Spleen (tissue), 11 donors: ENCODE measurements at regions not wholly inside any gene's neighbourhood (a gene's known extent, or its start where the extent isn't known, plus 50 kb on each side); places are given as distances from the start of the nearest gene placed in this dataset.

ENCODE experiments used
- DNase-seq: peaks from one replicate; pipeline ENCODE4 v3.0.0-alpha.2; 2020
- H3K27ac ChIP-seq, 8 donors: fragments of 200-600 bp; sonication (generic) in 7 of 8; 1 replicate in 4 of 8; 2 replicates in 4 of 8; pipeline versions ENCODE4 v1.5.0 to v1.8.0; 2016 to 2021; ENCODE audit warnings: inconsistent platforms in 4 of 8, mild to moderate bottlenecking in 4 of 8, moderate library complexity in 1 of 8
- H3K27me3 ChIP-seq, 7 donors: fragments of 200-600 bp; sonication (generic) in 6 of 7; replicated peaks in 1 of 7; 1 replicate in 4 of 7; 2 replicates in 3 of 7; pipeline versions ENCODE4 v1.5.0 to v1.8.0; 2016 to 2021; ENCODE audit warnings: inconsistent platforms in 3 of 7, mild to moderate bottlenecking in 1 of 7
- H3K36me3 ChIP-seq, 6 donors: fragments of 200-600 bp; sonication (generic) in 5 of 6; 1 replicate in 4 of 6; 2 replicates in 2 of 6; pipeline versions ENCODE4 v1.5.0 to v1.8.0; 2016 to 2021; ENCODE audit warnings: inconsistent platforms in 2 of 6
- H3K4me1 ChIP-seq, 6 donors: fragments of 200-600 bp; sonication (generic) in 5 of 6; 1 replicate in 3 of 6; 2 replicates in 3 of 6; pipeline versions ENCODE4 v1.5.0 to v1.8.0; 2016 to 2021; ENCODE audit warnings: inconsistent platforms in 3 of 6
- H3K4me3 ChIP-seq, 8 donors: fragments of 200-600 bp; sonication (generic) in 7 of 8; 1 replicate in 4 of 8; 2 replicates in 4 of 8; pipeline versions ENCODE4 v1.5.0 to v1.8.0; 2016 to 2021; ENCODE audit warnings: inconsistent platforms in 4 of 8, mild to moderate bottlenecking in 4 of 8, moderate library complexity in 2 of 8
- H3K9me3 ChIP-seq, 8 donors: fragments of 200-600 bp; sonication (generic) in 7 of 8; 1 replicate in 4 of 8; 2 replicates in 4 of 8; pipeline versions ENCODE4 v1.5.0 to v1.8.0; 2016 to 2021; ENCODE audit warnings: inconsistent platforms in 4 of 8
- POLR2A ChIP-seq, 3 donors: fragments of 450-650 bp; IDR thresholded peaks; one replicate each; pipeline ENCODE4 v1.5.1; 2017; ENCODE audit warnings: antibody characterized with exemption in 3 of 3, mild to moderate bottlenecking in 1 of 3
- POLR2AphosphoS5 ChIP-seq, 3 donors: sonication (generic); formaldehyde crosslinking; IDR thresholded peaks; one replicate each; pipeline ENCODE4 v1.5.1; 2017; ENCODE audit warnings: antibody characterized with exemption in 3 of 3
- WGBS, 5 donors: extraction: QIAGEN DNeasy Blood & Tissue Kit in 3 of 5; methylation state at CpG; one replicate each; pipeline versions ENCODE4 v1.1.5 to v1.1.7; 2013 to 2018; 5-methylcytosine and 5-hydroxymethylcytosine counted together
- intact Hi-C: fragments of 100-400 bp; cut with DNase I; formaldehyde crosslinking; loops from one replicate; pipeline ENCODE4 v1.15.0; 2023; ENCODE audit warnings: low total_unique reads
- TF ChIP-seq, protein P1 (sequence below), 11 experiments: fragments of 200-600 bp in 7 of 11; fragments of 450-650 bp in 4 of 11; sonication (generic) in 4 of 11; IDR thresholded peaks in 8 of 11; conservative IDR thresholded peaks in 3 of 11; 1 replicate in 7 of 11; 2 replicates in 4 of 11; pipeline versions ENCODE4 v1.4.0 to v1.8.0; 2016 to 2021; ENCODE audit warnings: antibody characterized with exemption in 11 of 11, inconsistent platforms in 4 of 11, mild to moderate bottlenecking in 1 of 11
- donor health status: healthy with polysubstance abuse.
- donor health status: DM: no; HTN: no; CAD: no; lungs with moderate emphysema.
- donor health status: DM: no; HTN: no; CAD: no.
- donor health status: Bipolar disorder and iron deficiency.
- donor health status: healthy.
- donor health status: DM: no; HTN: no; CAD: no.
- donor health status: DM: yes; HTN: yes; CAD: no.

DNA sequence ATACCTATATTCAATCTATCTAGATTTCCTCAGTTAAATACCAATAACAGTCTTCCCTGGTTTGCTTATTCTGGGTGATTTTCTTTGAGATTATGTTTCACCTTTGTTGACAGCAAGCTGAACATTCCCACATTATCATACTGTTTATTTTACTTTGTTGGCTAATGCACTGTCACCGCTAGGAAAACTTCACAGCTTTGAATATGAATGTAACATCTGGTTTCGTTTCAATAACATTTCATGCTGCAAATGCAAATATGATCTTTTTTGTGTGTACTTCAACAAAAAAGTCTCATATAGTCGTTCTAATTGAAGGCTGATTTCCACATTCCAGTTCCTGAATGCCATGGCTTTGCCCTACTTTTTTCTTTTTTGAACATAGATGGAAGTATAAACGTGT, 946.3 kb upstream of the GHITM start:
- Histone ChIP-seq H3K27ac (no peak overlapping the region), H3K4me1 (no peaks in the 10 kb centered on the region), H3K36me3 (no peaks in the 10 kb centered on the region), H3K9me3 (no peaks in the 10 kb centered on the region), H3K27me3 (no peaks in the 10 kb centered on the region), H3K4me3 (no peak overlapping the region)
- DNase-seq = no peak
- intact Hi-C loops = no loop called here
- no peak for TF ChIP-seq POLR2A (IDR thresholded peaks at IDR 0.05)
- no peak for TF ChIP-seq POLR2AphosphoS5 (IDR thresholded peaks at IDR 0.05)
- TF ChIP-seq, protein P1, sequence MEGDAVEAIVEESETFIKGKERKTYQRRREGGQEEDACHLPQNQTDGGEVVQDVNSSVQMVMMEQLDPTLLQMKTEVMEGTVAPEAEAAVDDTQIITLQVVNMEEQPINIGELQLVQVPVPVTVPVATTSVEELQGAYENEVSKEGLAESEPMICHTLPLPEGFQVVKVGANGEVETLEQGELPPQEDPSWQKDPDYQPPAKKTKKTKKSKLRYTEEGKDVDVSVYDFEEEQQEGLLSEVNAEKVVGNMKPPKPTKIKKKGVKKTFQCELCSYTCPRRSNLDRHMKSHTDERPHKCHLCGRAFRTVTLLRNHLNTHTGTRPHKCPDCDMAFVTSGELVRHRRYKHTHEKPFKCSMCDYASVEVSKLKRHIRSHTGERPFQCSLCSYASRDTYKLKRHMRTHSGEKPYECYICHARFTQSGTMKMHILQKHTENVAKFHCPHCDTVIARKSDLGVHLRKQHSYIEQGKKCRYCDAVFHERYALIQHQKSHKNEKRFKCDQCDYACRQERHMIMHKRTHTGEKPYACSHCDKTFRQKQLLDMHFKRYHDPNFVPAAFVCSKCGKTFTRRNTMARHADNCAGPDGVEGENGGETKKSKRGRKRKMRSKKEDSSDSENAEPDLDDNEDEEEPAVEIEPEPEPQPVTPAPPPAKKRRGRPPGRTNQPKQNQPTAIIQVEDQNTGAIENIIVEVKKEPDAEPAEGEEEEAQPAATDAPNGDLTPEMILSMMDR (IDR thresholded peaks at IDR 0.05 in 8 of 11, conservative IDR thresholded peaks at IDR 0.05 in 3 of 11) = no peak
- WGBS, 5 donors = 33 to 56% (median 46%) methylated on average over 4 of the region's 4 CpGs

DNA sequence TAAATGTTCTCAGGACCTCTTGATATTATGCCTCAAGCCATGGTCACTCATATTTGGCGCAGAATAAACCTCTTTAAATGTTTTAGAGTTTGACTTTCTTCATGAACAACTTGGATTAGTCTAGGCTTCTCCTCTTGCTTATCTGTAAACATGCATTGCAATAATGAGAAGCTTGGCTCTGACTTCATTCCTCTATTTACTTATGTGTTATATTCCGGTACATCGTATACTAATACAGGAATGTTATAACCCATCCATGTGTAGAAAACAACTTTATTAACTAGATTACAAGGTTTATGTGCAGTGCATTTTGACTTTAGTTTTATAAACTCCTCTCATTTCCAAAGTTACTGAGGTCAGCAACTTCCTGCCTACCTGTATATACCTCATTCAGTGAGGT, 944.3 kb upstream of the GHITM start:
- H3K9me3 ChIP-seq = no peaks in the 10 kb centered on the region
- no peaks in the 10 kb centered on the region for H3K27me3 ChIP-seq
- H3K4me3 ChIP-seq = no peak overlapping the region
- no peaks in the 10 kb centered on the region for H3K36me3 ChIP-seq
- no peak for TF ChIP-seq POLR2AphosphoS5 (IDR thresholded peaks at IDR 0.05)
- TF ChIP-seq, protein P1 (IDR thresholded peaks at IDR 0.05 in 8 of 11, conservative IDR thresholded peaks at IDR 0.05 in 3 of 11) = no peak
- DNase-seq = no peak
- intact Hi-C loops = no loop called here
- H3K27ac ChIP-seq = no peak overlapping the region
- H3K4me1 ChIP-seq = no peaks in the 10 kb centered on the region
- 84 to 94% (median 92%) methylated on average over 3 of the region's 3 CpGs for WGBS, 5 donors

DNA sequence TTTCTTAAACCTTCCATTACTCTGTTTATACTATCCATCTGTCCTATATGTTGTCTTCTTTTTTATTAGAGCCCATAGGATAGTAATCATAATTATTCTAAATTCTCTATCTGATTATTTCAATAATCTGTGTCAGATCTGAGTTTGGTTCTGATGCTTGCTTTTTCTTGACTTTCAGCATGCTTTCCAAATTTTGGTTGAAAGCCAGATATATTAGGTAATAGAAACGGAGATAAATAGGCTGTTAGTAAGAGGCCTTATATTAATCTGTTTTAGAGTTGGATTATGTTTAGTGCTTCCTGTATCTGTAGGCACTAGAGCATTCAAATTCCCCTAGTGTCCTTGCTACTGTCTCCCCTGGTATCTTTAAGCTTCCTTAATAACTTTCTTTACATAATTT, 939.9 kb upstream of the GHITM start:
- 49 to 74% (median 59%) methylated on average over 1 of the region's 1 CpG for WGBS, 5 donors
- Histone ChIP-seq H3K4me3 (no peak overlapping the region), H3K27ac (no peak overlapping the region), H3K4me1 (no peaks in the 10 kb centered on the region), H3K27me3 (no peaks in the 10 kb centered on the region), H3K9me3 (peaks cover 0 to 13% (median 5%) of the 10 kb centered on the region in 8 donors), H3K36me3 (no peaks in the 10 kb centered on the region)
- no peak for TF ChIP-seq POLR2A (IDR thresholded peaks at IDR 0.05)
- TF ChIP-seq, protein P1 (IDR thresholded peaks at IDR 0.05 in 8 of 11, conservative IDR thresholded peaks at IDR 0.05 in 3 of 11) = no peak
- no peak for TF ChIP-seq POLR2AphosphoS5 (IDR thresholded peaks at IDR 0.05)
- DNase-seq = no peak
- intact Hi-C loops = no loop called here

DNA sequence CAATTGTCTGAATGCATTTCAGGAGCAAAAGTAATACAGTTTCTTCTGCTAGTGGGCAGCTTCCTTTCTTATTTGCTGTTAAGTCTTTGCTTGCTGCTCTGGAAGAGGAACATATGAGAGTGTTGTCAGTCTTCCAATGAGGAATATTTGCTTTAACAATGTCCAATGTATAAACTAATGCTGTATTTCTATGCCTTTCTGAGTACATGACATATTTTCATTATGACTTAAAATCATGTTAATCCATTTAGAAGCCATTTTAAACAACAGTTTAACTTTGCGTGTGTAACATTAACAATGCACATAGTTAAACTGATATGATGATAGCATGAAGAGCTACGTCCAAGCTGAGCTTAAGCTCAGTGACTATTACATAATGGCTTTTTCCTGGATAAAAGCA, 933.4 kb upstream of the GHITM start:
- WGBS, 5 donors = 65 to 81% (median 75%) methylated on average over 2 of the region's 2 CpGs
- TF ChIP-seq, protein P1 (IDR thresholded peaks at IDR 0.05 in 8 of 11, conservative IDR thresholded peaks at IDR 0.05 in 3 of 11) = no peak
- TF ChIP-seq POLR2AphosphoS5 (IDR thresholded peaks at IDR 0.05) = no peak
- TF ChIP-seq POLR2A (IDR thresholded peaks at IDR 0.05) = no peak
- Histone ChIP-seq H3K4me1 (no peaks in the 10 kb centered on the region), H3K9me3 (peaks cover 0 to 13% (median 5%) of the 10 kb centered on the region in 8 donors), H3K4me3 (no peak overlapping the region), H3K27ac (no peak overlapping the region), H3K27me3 (no peaks in the 10 kb centered on the region), H3K36me3 (no peaks in the 10 kb centered on the region)
- intact Hi-C loops = no loop called here
- DNase-seq = no peak
